ENCODE measurements at regions not wholly inside any gene's neighbourhood (a gene's known extent, or its start where the extent isn't known, plus 50 kb on each side); places are given as distances from the start of the nearest gene placed in this dataset.

- H4K20me1 ChIP-seq (ENCODE audit: insufficient read depth) = no peaks in the 10 kb centered on the region
- WGBS, 2 experiments (ENCODE audit: low coverage in 1 of 2, low lambda C conversion rate in 2 of 2, missing lambda C conversion rate in 2 of 2) = 96 to 97% methylated on average over 6 of the region's 6 CpGs
- no peak overlapping the region for H3K4me3 ChIP-seq
- no peaks in the 10 kb centered on the region for H3K9me3 ChIP-seq (ENCODE audit: low read depth)
- no peak overlapping the region for H3K4me2 ChIP-seq (ENCODE audit: unreplicated experiment)
- in situ Hi-C loops (cut with MboI) = no loop called here
- no peaks in the 10 kb centered on the region for H3K36me3 ChIP-seq (ENCODE audit: low read depth)
- H3K4me1 ChIP-seq (ENCODE audit: insufficient read depth) = peaks cover 18% of the 10 kb centered on the region
- H3K9ac ChIP-seq = no peak overlapping the region
- no peak overlapping the region for H3K27ac ChIP-seq
- no peaks in the 10 kb centered on the region for H3K79me2 ChIP-seq (ENCODE audit: insufficient read depth)
- H3F3A ChIP-seq (ENCODE audit: insufficient read depth) = peaks cover 17% of the 10 kb centered on the region
- TF ChIP-seq EZH2phosphoT487 (IDR thresholded peaks at IDR 0.05; ENCODE audit: insufficient read depth, low read depth) (no peak), EZH2 (IDR thresholded peaks at IDR 0.05; ENCODE audit: insufficient read depth, poor library complexity, severe bottlenecking) (no peak)
- peaks cover 3% of the 10 kb centered on the region; the same call in 1 of the 2 replicates for H3K27me3 ChIP-seq (replicated peaks; ENCODE audit: insufficient read depth)
- H2AFZ ChIP-seq = no peak overlapping the region
- no peaks in the 10 kb centered on the region for H3K9me2 ChIP-seq (ENCODE audit: insufficient read depth)
- no peak for DNase-seq
These were observed 174.0 kb upstream of the FOXQ1 start for GRCh38 chr6:1137849-1138248.

GRCh38 chr6:1136827-1137226 lies 175.1 kb upstream of the FOXQ1 start:
- Histone ChIP-seq H4K20me1 (ENCODE audit: insufficient read depth) (no peaks in the 10 kb centered on the region), H3K4me3 (peak overlapping the region; percentile 44), H3K9ac (peak overlapping the region; percentile 32), H3K27me3 (replicated peaks; ENCODE audit: insufficient read depth) (no peaks in the 10 kb centered on the region), H3K36me3 (ENCODE audit: low read depth) (no peaks in the 10 kb centered on the region), H3K4me2 (ENCODE audit: unreplicated experiment) (peak overlapping the region; percentile 74), H3K79me2 (ENCODE audit: insufficient read depth) (no peaks in the 10 kb centered on the region), H3K27ac (peak overlapping the region; percentile 37), H3K4me1 (ENCODE audit: insufficient read depth) (peaks cover 23% of the 10 kb centered on the region), H2AFZ (0 out of 2 replicates have a peak overlapping the region, but pooled peaks have one; percentile 11), H3F3A (ENCODE audit: insufficient read depth) (peaks cover 17% of the 10 kb centered on the region), H3K9me3 (ENCODE audit: low read depth) (no peaks in the 10 kb centered on the region), H3K9me2 (ENCODE audit: insufficient read depth) (no peaks in the 10 kb centered on the region)
- in situ Hi-C loops (cut with MboI) = no loop called here
- 23 to 27% methylated on average over 4 of the region's 4 CpGs for WGBS, 2 experiments (ENCODE audit: low coverage in 1 of 2, low lambda C conversion rate in 2 of 2, missing lambda C conversion rate in 2 of 2)
- TF ChIP-seq EZH2phosphoT487 (IDR thresholded peaks at IDR 0.05; ENCODE audit: insufficient read depth, low read depth) (no peak), EZH2 (IDR thresholded peaks at IDR 0.05; ENCODE audit: insufficient read depth, poor library complexity, severe bottlenecking) (no peak)
- DNase-seq = no peak

- H2AFZ ChIP-seq = peak overlapping the region; percentile 18; the same call in 1 of the 2 replicates
- peak; percentile 97 for DNase-seq
- 0% methylated on average over 10 of the region's 10 CpGs for WGBS, 2 experiments (ENCODE audit: low coverage in 1 of 2, low lambda C conversion rate in 2 of 2, missing lambda C conversion rate in 2 of 2)
- H3K9me2 ChIP-seq (ENCODE audit: insufficient read depth) = no peaks in the 10 kb centered on the region
- H3K4me3 ChIP-seq = peak overlapping the region; percentile 44
- peak overlapping the region; percentile 65 for H3K9ac ChIP-seq
- no peaks in the 10 kb centered on the region for H3K36me3 ChIP-seq (ENCODE audit: low read depth)
- 0 out of 2 replicates have a peak, but pooled peaks have one; percentile 53 for TF ChIP-seq EZH2phosphoT487 (IDR thresholded peaks at IDR 0.05; ENCODE audit: insufficient read depth, low read depth)
- no peak for TF ChIP-seq EZH2 (IDR thresholded peaks at IDR 0.05; ENCODE audit: insufficient read depth, poor library complexity, severe bottlenecking)
- H3K4me2 ChIP-seq (ENCODE audit: unreplicated experiment) = peak overlapping the region; percentile 74
- no peaks in the 10 kb centered on the region for H4K20me1 ChIP-seq (ENCODE audit: insufficient read depth)
- peaks cover 17% of the 10 kb centered on the region for H3F3A ChIP-seq (ENCODE audit: insufficient read depth)
- H3K79me2 ChIP-seq (ENCODE audit: insufficient read depth) = no peaks in the 10 kb centered on the region
- H3K4me1 ChIP-seq (ENCODE audit: insufficient read depth) = peaks cover 28% of the 10 kb centered on the region
- H3K27me3 ChIP-seq (replicated peaks; ENCODE audit: insufficient read depth) = no peaks in the 10 kb centered on the region
- peak overlapping the region; percentile 83 for H3K27ac ChIP-seq
- H3K9me3 ChIP-seq (ENCODE audit: low read depth) = no peaks in the 10 kb centered on the region
- in situ Hi-C loops (cut with MboI) = no loop called here
These were observed 175.5 kb upstream of the FOXQ1 start for GRCh38 chr6:1136415-1136774.

GRCh38 chr6:1135726-1136414 lies 176.0 kb upstream of the FOXQ1 start:
- Histone ChIP-seq H4K20me1 (ENCODE audit: insufficient read depth) (no peaks in the 10 kb centered on the region), H3K27me3 (replicated peaks; ENCODE audit: insufficient read depth) (no peaks in the 10 kb centered on the region), H3K79me2 (ENCODE audit: insufficient read depth) (no peaks in the 10 kb centered on the region), H3K9ac (peak overlapping the region; percentile 65), H3K9me3 (ENCODE audit: low read depth) (no peaks in the 10 kb centered on the region), H3K4me2 (ENCODE audit: unreplicated experiment) (peak overlapping the region; percentile 74), H2AFZ (peak overlapping the region; percentile 18; the same call in 1 of the 2 replicates), H3K36me3 (ENCODE audit: low read depth) (no peaks in the 10 kb centered on the region), H3K9me2 (ENCODE audit: insufficient read depth) (no peaks in the 10 kb centered on the region), H3K4me1 (ENCODE audit: insufficient read depth) (peaks cover 29% of the 10 kb centered on the region), H3K4me3 (peak overlapping the region; percentile 44), H3F3A (ENCODE audit: insufficient read depth) (peaks cover 17% of the 10 kb centered on the region), H3K27ac (peak overlapping the region; percentile 83)
- DNase-seq = peak; percentile 66
- TF ChIP-seq EZH2 (IDR thresholded peaks at IDR 0.05; ENCODE audit: insufficient read depth, poor library complexity, severe bottlenecking) = no peak
- no peak for TF ChIP-seq EZH2phosphoT487 (IDR thresholded peaks at IDR 0.05; ENCODE audit: insufficient read depth, low read depth)
- in situ Hi-C loops (cut with MboI) = no loop called here
- 20% methylated on average over 7 of the region's 7 CpGs for WGBS, 2 experiments (ENCODE audit: low coverage in 1 of 2, low lambda C conversion rate in 2 of 2, missing lambda C conversion rate in 2 of 2)

Data from GM23248 (cell line).